IMR-90 (cell line): ENCODE measurements at regions not wholly inside any gene's neighbourhood (a gene's known extent, or its start where the extent isn't known, plus 50 kb on each side); places are given as distances from the start of the nearest gene placed in this dataset.

Source experiments
- ATAC-seq: fragments of 200-7000 bp; cut with Tn5 transposase; 2 replicates; pipeline ENCODE4 v1.9.1; 2020; ENCODE audit warnings: low read depth, mild to moderate bottlenecking, moderate library complexity
- BruUV-seq: library from RNA; stranded (reverse); fragments of 400-500 nt; replicated peaks from 2 replicates; lab custom pipeline; 2021; lab: Mats Ljungman, UMichigan
- CTCF ChIA-PET: fragments of 300-600 bp; formaldehyde crosslinking; extraction: SDS; loops from one replicate; lab custom pipeline; 2021; ENCODE audit warnings: antibody characterized with exemption; lab: Yijun Ruan, JAX
- POLR2A ChIA-PET: fragments of 300-600 bp; sonication (Branson Sonifier 250); formaldehyde crosslinking; loops from one replicate; lab custom pipeline; 2022; ENCODE audit warnings: antibody characterized with exemption; ENCODE audit not compliant: unreplicated experiment; lab: Charles Lee
- DNase-seq: peaks from one replicate; pipeline ENCODE4 v3.0.0; 2013
- H2AFZ ChIP-seq: replicated peaks from 2 replicates; pipeline ENCODE3; 2013; ENCODE audit warnings: low read length, mild to moderate bottlenecking; ENCODE audit not compliant: poor library complexity
- H2AK5ac ChIP-seq: 2 replicates; pipeline ENCODE4 v1.6.1; 2013; ENCODE audit warnings: low read depth, low read length, inconsistent platforms
- H2AK9ac ChIP-seq: replicated peaks from 2 replicates; pipeline ENCODE3; 2013; ENCODE audit warnings: mild to moderate bottlenecking, low read depth, low read length, moderate library complexity; ENCODE audit not compliant: poor library complexity
- H2BK120ac ChIP-seq: 2 replicates; pipeline ENCODE4 v1.6.1; 2013; ENCODE audit warnings: low read depth, low read length, inconsistent platforms
- H2BK15ac ChIP-seq: 3 replicates; pipeline ENCODE4 v1.6.1; 2013; ENCODE audit warnings: low read depth, low read length, inconsistent platforms
- H2BK20ac ChIP-seq: 2 replicates; pipeline ENCODE4 v1.6.1; 2013; ENCODE audit warnings: low read depth, mild to moderate bottlenecking, inconsistent platforms, low read length, moderate library complexity
- H2BK5ac ChIP-seq: 2 replicates; pipeline ENCODE4 v1.6.1; 2013; ENCODE audit warnings: mild to moderate bottlenecking, low read depth, low read length, inconsistent platforms; ENCODE audit not compliant: poor library complexity, severe bottlenecking
- H3K14ac ChIP-seq: replicated peaks from 2 replicates; pipeline ENCODE4 v1.6.1; 2013; ENCODE audit warnings: low read depth, low read length, inconsistent platforms
- H3K18ac ChIP-seq: 2 replicates; pipeline ENCODE4 v1.6.1; 2013; ENCODE audit warnings: low read depth, low read length, control low read depth
- H3K23ac ChIP-seq: 2 replicates; pipeline ENCODE4 v1.6.1; 2013; ENCODE audit warnings: low read depth, low read length, inconsistent platforms
- H3K27ac ChIP-seq: 2 replicates; pipeline ENCODE4 v1.5.1; 2013; ENCODE audit warnings: mild to moderate bottlenecking, control low read depth, low read length; ENCODE audit not compliant: insufficient read depth
- H3K27me3 ChIP-seq: 2 replicates; pipeline ENCODE4 v1.6.1; 2013; ENCODE audit warnings: low read length; ENCODE audit not compliant: control insufficient read depth, insufficient read depth
- H3K36me3 ChIP-seq: 2 replicates; pipeline ENCODE4 v1.6.1; 2013; ENCODE audit warnings: low read length, mixed read lengths; ENCODE audit not compliant: control insufficient read depth, insufficient read depth
- H3K4ac ChIP-seq: 2 replicates; pipeline ENCODE4 v1.6.1; 2013; ENCODE audit warnings: low read depth, low read length, inconsistent platforms
- H3K4me1 ChIP-seq: 2 replicates; pipeline ENCODE4 v1.6.1; 2013; ENCODE audit warnings: low read length, mixed read lengths; ENCODE audit not compliant: control insufficient read depth, insufficient read depth
- H3K4me2 ChIP-seq: 2 replicates; pipeline ENCODE4 v1.6.1; 2013; ENCODE audit warnings: low read depth, mild to moderate bottlenecking, control low read depth, low read length, moderate library complexity
- H3K4me3 ChIP-seq: 2 replicates; pipeline ENCODE4 v1.5.1; 2013; ENCODE audit warnings: low read depth, mild to moderate bottlenecking, control low read depth, low read length, moderate library complexity; ENCODE audit not compliant: insufficient read depth
- H3K56ac ChIP-seq: 2 replicates; pipeline ENCODE4 v1.6.1; 2013; ENCODE audit warnings: low read length, inconsistent platforms; ENCODE audit not compliant: insufficient read depth; ENCODE audit errors: extremely low read depth
- H3K79me1 ChIP-seq, 2 experiments: 2 replicates each; pipeline ENCODE4 v1.6.1; 2013; ENCODE audit warnings: low read length in 2 of 2, inconsistent platforms in 1 of 2, low read depth in 1 of 2
- H3K9ac ChIP-seq: 2 replicates; pipeline ENCODE4 v1.6.1; 2013; ENCODE audit warnings: low read depth, low read length, control low read depth
- H3K9me1 ChIP-seq: 2 replicates; pipeline ENCODE4 v1.6.1; 2013; ENCODE audit warnings: low read length, inconsistent platforms; ENCODE audit not compliant: insufficient read depth
- H3K9me3 ChIP-seq: 2 replicates; pipeline ENCODE4 v1.6.1; 2013; ENCODE audit warnings: low read length; ENCODE audit not compliant: control insufficient read depth, insufficient read depth
- H4K20me1 ChIP-seq: 2 replicates; pipeline ENCODE4 v1.6.1; 2013; ENCODE audit warnings: low read length, inconsistent platforms; ENCODE audit not compliant: insufficient read depth
- H4K5ac ChIP-seq: 2 replicates; pipeline ENCODE4 v1.6.1; 2013; ENCODE audit warnings: mild to moderate bottlenecking, low read depth, low read length, control low read depth
- H4K8ac ChIP-seq, 2 experiments: 2 replicates each; pipeline ENCODE4 v1.6.1; 2013; ENCODE audit warnings: low read depth in 2 of 2, low read length in 2 of 2, control low read depth in 1 of 2, inconsistent platforms in 1 of 2
- H4K91ac ChIP-seq: 2 replicates; pipeline ENCODE4 v1.6.1; 2013; ENCODE audit warnings: low read depth, low read length, inconsistent platforms; ENCODE audit not compliant: insufficient read depth
- BHLHE40 ChIP-seq: fragments of 150-350 bp; IDR thresholded peaks from 2 replicates; pipeline ENCODE4 v1.6.1; 2016; ENCODE audit warnings: mild to moderate bottlenecking, low read depth, low read length
- MXI1 ChIP-seq: IDR thresholded peaks from 2 replicates; pipeline ENCODE4 v1.6.1; 2012; ENCODE audit warnings: low read depth, mild to moderate bottlenecking, low read length, moderate library complexity, borderline replicate concordance
- POLR2A ChIP-seq: IDR thresholded peaks from 2 replicates; pipeline ENCODE4 v1.6.1; 2012; ENCODE audit warnings: mild to moderate bottlenecking, low read depth, low read length
- RAD21 ChIP-seq: IDR thresholded peaks from 2 replicates; pipeline ENCODE4 v1.6.1; 2012; ENCODE audit warnings: low read length, improper control_type of control experiment
- RCOR1 ChIP-seq: IDR thresholded peaks from 2 replicates; pipeline ENCODE4 v1.6.1; 2012; ENCODE audit warnings: mild to moderate bottlenecking, low read length, improper control_type of control experiment; ENCODE audit not compliant: insufficient replicate concordance
- RFX5 ChIP-seq: IDR thresholded peaks from 2 replicates; pipeline ENCODE4 v1.8.0; 2012; ENCODE audit warnings: low read depth, mild to moderate bottlenecking, low read length, moderate library complexity
- WGBS, 2 experiments: methylation state at CpG; one replicate each; pipeline versions ENCODE4 v1.1.5 to v1.1.7; 2013; ENCODE audit warnings: missing lambda C conversion rate in 2 of 2; ENCODE audit not compliant: insufficient read length in 1 of 2; ENCODE audit errors: extremely low coverage in 2 of 2; 5-methylcytosine and 5-hydroxymethylcytosine counted together
- dilution Hi-C: fragments of 300-500 bp; cut with HindIII; formaldehyde crosslinking; loops from one replicate; pipeline ENCODE4 v1.14.3; 2018; ENCODE audit warnings: low sequenced_read_pairs; ENCODE audit not compliant: unreplicated experiment
- in situ Hi-C: fragments of 300-500 bp; cut with MboI; formaldehyde crosslinking; loops from 3 replicates; pipeline ENCODE4 v1.14.3; 2019; ENCODE audit warnings: low sequenced_read_pairs, inconsistent platforms, mixed read lengths
- intact Hi-C: fragments of 100-400 bp; cut with micrococcal nuclease; formaldehyde crosslinking; loops from 2 replicates; pipeline ENCODE4 v1.10.0; 2022
- TF ChIP-seq, protein P1 (sequence below): fragments of 150-350 bp; IDR thresholded peaks from 2 replicates; pipeline ENCODE4 v1.6.1; 2016; ENCODE audit warnings: low read depth, mild to moderate bottlenecking, low read length, moderate library complexity, borderline replicate concordance
- TF ChIP-seq, protein P2 (sequence below): conservative IDR thresholded peaks from 2 replicates; pipeline ENCODE4 v1.5.1; 2012; ENCODE audit warnings: mild to moderate bottlenecking, low read depth, low read length, improper control_type of control experiment
- TF ChIP-seq, protein P3 (sequence below): fragments of 150-350 bp; IDR thresholded peaks from 2 replicates; pipeline ENCODE4 v1.6.1; 2017; ENCODE audit warnings: mild to moderate bottlenecking, antibody characterized with exemption, low read length, low read depth

GRCh38 chr2:10241641-10242430 lies 60.9 kb upstream of the HPCAL1 start:
- H3K4me3 ChIP-seq: no peak overlapping the region
- no peak for TF ChIP-seq RAD21
- no peak for TF ChIP-seq POLR2A
- TF ChIP-seq, protein P1, sequence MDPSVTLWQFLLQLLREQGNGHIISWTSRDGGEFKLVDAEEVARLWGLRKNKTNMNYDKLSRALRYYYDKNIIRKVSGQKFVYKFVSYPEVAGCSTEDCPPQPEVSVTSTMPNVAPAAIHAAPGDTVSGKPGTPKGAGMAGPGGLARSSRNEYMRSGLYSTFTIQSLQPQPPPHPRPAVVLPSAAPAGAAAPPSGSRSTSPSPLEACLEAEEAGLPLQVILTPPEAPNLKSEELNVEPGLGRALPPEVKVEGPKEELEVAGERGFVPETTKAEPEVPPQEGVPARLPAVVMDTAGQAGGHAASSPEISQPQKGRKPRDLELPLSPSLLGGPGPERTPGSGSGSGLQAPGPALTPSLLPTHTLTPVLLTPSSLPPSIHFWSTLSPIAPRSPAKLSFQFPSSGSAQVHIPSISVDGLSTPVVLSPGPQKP: no peak
- no peak for TF ChIP-seq BHLHE40
- TF ChIP-seq, protein P2, sequence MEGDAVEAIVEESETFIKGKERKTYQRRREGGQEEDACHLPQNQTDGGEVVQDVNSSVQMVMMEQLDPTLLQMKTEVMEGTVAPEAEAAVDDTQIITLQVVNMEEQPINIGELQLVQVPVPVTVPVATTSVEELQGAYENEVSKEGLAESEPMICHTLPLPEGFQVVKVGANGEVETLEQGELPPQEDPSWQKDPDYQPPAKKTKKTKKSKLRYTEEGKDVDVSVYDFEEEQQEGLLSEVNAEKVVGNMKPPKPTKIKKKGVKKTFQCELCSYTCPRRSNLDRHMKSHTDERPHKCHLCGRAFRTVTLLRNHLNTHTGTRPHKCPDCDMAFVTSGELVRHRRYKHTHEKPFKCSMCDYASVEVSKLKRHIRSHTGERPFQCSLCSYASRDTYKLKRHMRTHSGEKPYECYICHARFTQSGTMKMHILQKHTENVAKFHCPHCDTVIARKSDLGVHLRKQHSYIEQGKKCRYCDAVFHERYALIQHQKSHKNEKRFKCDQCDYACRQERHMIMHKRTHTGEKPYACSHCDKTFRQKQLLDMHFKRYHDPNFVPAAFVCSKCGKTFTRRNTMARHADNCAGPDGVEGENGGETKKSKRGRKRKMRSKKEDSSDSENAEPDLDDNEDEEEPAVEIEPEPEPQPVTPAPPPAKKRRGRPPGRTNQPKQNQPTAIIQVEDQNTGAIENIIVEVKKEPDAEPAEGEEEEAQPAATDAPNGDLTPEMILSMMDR: no peak
- no peak for TF ChIP-seq RFX5
- TF ChIP-seq, protein P3, sequence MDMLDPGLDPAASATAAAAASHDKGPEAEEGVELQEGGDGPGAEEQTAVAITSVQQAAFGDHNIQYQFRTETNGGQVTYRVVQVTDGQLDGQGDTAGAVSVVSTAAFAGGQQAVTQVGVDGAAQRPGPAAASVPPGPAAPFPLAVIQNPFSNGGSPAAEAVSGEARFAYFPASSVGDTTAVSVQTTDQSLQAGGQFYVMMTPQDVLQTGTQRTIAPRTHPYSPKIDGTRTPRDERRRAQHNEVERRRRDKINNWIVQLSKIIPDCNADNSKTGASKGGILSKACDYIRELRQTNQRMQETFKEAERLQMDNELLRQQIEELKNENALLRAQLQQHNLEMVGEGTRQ: no peak
- no peak for TF ChIP-seq RCOR1
- TF ChIP-seq MXI1: no peak
- no peak overlapping the region for H3K18ac ChIP-seq
- H4K8ac ChIP-seq: no peak overlapping the region
- H2AFZ ChIP-seq: no peak overlapping the region
- H3K9ac ChIP-seq: no peak overlapping the region
- no peaks in the 10 kb centered on the region for H3K9me1 ChIP-seq
- H2BK15ac ChIP-seq: no peak overlapping the region
- no peaks in the 10 kb centered on the region for H3K9me3 ChIP-seq
- H3K4me1 ChIP-seq: no peaks in the 10 kb centered on the region
- intact Hi-C loops (no loop called here), in situ Hi-C loops (no loop called here), dilution Hi-C loops (no loop called here)
- H4K91ac ChIP-seq: no peak overlapping the region
- POLR2A ChIA-PET: no interaction called here
- no peaks in the 10 kb centered on the region for H3K79me1 ChIP-seq
- no peak overlapping the region for H2BK120ac ChIP-seq
- DNase-seq (no peak), ATAC-seq (no peak)
- H3K23ac ChIP-seq: no peak overlapping the region
- peaks cover 36% of the 10 kb centered on the region for H3K27me3 ChIP-seq
- H3K36me3 ChIP-seq: no peaks in the 10 kb centered on the region
- H4K5ac ChIP-seq: no peak overlapping the region
- H2AK5ac ChIP-seq: no peak overlapping the region
- no peak overlapping the region for H2BK5ac ChIP-seq
- WGBS, 2 experiments: 88% methylated on average over 5 of the region's 20 CpGs; no CpG with 5 or more reads in 1 of the 2 experiments
- H2AK9ac ChIP-seq: peak overlapping the region; percentile 65
- H3K56ac ChIP-seq: no peak overlapping the region
- H3K27ac ChIP-seq: no peak overlapping the region
- no TSS peak for BruUV-seq
- CTCF ChIA-PET: no interaction called here
- no peak overlapping the region for H3K4ac ChIP-seq
- H4K20me1 ChIP-seq: no peaks in the 10 kb centered on the region
- H3K14ac ChIP-seq: no peak overlapping the region
- H2BK20ac ChIP-seq: no peak overlapping the region
- H3K4me2 ChIP-seq: no peak overlapping the region
